A549 (cell line): ENCODE measurements at regions not wholly inside any gene's neighbourhood (a gene's known extent, or its start where the extent isn't known, plus 50 kb on each side); places are given as distances from the start of the nearest gene placed in this dataset.

ENCODE experiments used
- ATAC-seq, 2 experiments: fragments of 200-7000 bp in 1 of 2; fragments of >200 bp in 1 of 2; cut with Nextera tagmentation in 1 of 2; cut with Tn5 transposase in 1 of 2; 3 replicates each; pipeline versions ENCODE4 v1.8.0 to v1.9.1; 2018 to 2020; ENCODE audit warnings: mild to moderate bottlenecking in 1 of 2, moderate library complexity in 1 of 2
- CTCF ChIA-PET: fragments of 300-600 bp; sonication (Branson Sonifier 250); formaldehyde crosslinking; extraction: SDS; loops from one replicate; lab custom pipeline; 2021; ENCODE audit warnings: antibody characterized with exemption, inconsistent platforms; lab: Yijun Ruan, JAX
- POLR2A ChIA-PET: fragments of 350-600 bp; formaldehyde crosslinking; extraction: SDS; loops from one replicate; lab custom pipeline; 2021; ENCODE audit warnings: antibody characterized with exemption, inconsistent platforms; lab: Yijun Ruan, JAX
- DNase-seq, 2 experiments: peaks; one replicate each; pipeline versions ENCODE4 v3.0.0 to v3.0.0-alpha.2; 2011 to 2016; ENCODE audit warnings: low read depth in 1 of 2, low spot score in 1 of 2
- FAIRE-seq: peaks from 2 replicates; lab custom pipeline; 2011; peaks lifted over from hg19 to GRCh38; lab: Jason Lieb, UNC
- H3K27ac ChIP-seq, 2 experiments: fragments of >200 bp; sonication (Bioruptor Twin); formaldehyde crosslinking; 3 replicates each; pipeline ENCODE4 v1.5.1; 2016 to 2017
- H3K4me1 ChIP-seq: fragments of >200 bp; sonication (Bioruptor Twin); formaldehyde crosslinking; 3 replicates; pipeline ENCODE4 v1.6.1; 2016
- H3K4me2 ChIP-seq: fragments of >200 bp; sonication (Bioruptor Twin); formaldehyde crosslinking; 3 replicates; pipeline ENCODE4 v1.6.1; 2016
- H3K4me3 ChIP-seq: fragments of >200 bp; sonication (Bioruptor Twin); formaldehyde crosslinking; 3 replicates; pipeline ENCODE4 v1.5.1; 2016
- H3K9me3 ChIP-seq: fragments of >200 bp; sonication (Bioruptor Twin); formaldehyde crosslinking; 3 replicates; pipeline ENCODE4 v1.6.1; 2016
- CEBPB ChIP-seq, 2 experiments: fragments of >200 bp in 1 of 2; sonication (Bioruptor Twin) in 1 of 2; formaldehyde crosslinking in 1 of 2; IDR thresholded peaks; 2 replicates each; pipeline ENCODE4 v1.6.1; 2012 to 2016
- CTCF ChIP-seq: fragments of >200 bp; sonication (Bioruptor Twin); formaldehyde crosslinking; IDR thresholded peaks from 3 replicates; pipeline ENCODE4 v1.5.1; 2016
- EHF ChIP-seq: fragments of 250-450 bp; sonication (Bioruptor Pico); IDR thresholded peaks from 2 replicates; pipeline ENCODE4 v1.5.0; 2020; ENCODE audit warnings: mild to moderate bottlenecking
- ESRRA ChIP-seq: fragments of 150-350 bp; IDR thresholded peaks from 2 replicates; pipeline ENCODE4 v1.6.1; 2014; ENCODE audit warnings: mild to moderate bottlenecking, low read length, borderline replicate concordance
- FOSB ChIP-seq: fragments of 250-450 bp; sonication (Bioruptor Pico); IDR thresholded peaks from 2 replicates; pipeline ENCODE4 v1.5.0; 2020; ENCODE audit warnings: mild to moderate bottlenecking, moderate library complexity
- FOSL2 ChIP-seq, 2 experiments: fragments of 450-650 bp in 1 of 2; fragments of >200 bp in 1 of 2; sonication (Bioruptor Twin) in 1 of 2; formaldehyde crosslinking; IDR thresholded peaks; 2 replicates each; pipeline versions ENCODE4 v1.5.0 to v1.6.1; 2016 to 2020; ENCODE audit warnings: mild to moderate bottlenecking in 1 of 2, moderate library complexity in 1 of 2
- HES2 ChIP-seq: fragments of >200 bp; sonication (Bioruptor Twin); formaldehyde crosslinking; IDR thresholded peaks from 2 replicates; pipeline ENCODE4 v1.6.1; 2016
- HEYL ChIP-seq: fragments of 250-450 bp; sonication (Bioruptor Pico); IDR thresholded peaks from 2 replicates; pipeline ENCODE4 v1.8.0; 2021; ENCODE audit warnings: mild to moderate bottlenecking, moderate library complexity
- HOXA7 ChIP-seq: fragments of 250-450 bp; sonication (Bioruptor Pico); IDR thresholded peaks from 2 replicates; pipeline ENCODE4 v1.5.0; 2020; ENCODE audit warnings: mild to moderate bottlenecking, moderate library complexity
- KDM1A ChIP-seq: fragments of 200-600 bp; sonication (generic); IDR thresholded peaks from 2 replicates; pipeline ENCODE4 v1.6.1; 2016; ENCODE audit warnings: low read depth, mild to moderate bottlenecking
- MAX ChIP-seq: IDR thresholded peaks from 2 replicates; pipeline ENCODE4 v1.6.1; 2012
- MAZ ChIP-seq: fragments of 150-350 bp; IDR thresholded peaks from 2 replicates; pipeline ENCODE4 v1.6.1; 2014; ENCODE audit warnings: antibody characterized with exemption, low read depth, low read length, borderline replicate concordance
- NPAS2 ChIP-seq: fragments of 250-450 bp; sonication (Bioruptor Pico); IDR thresholded peaks from 2 replicates; pipeline ENCODE4 v1.8.0; 2022; ENCODE audit warnings: mild to moderate bottlenecking, moderate library complexity, borderline replicate concordance
- PBX3 ChIP-seq: IDR thresholded peaks from 2 replicates; pipeline ENCODE4 v1.6.1; 2012
- RAD21 ChIP-seq, 2 experiments: fragments of >200 bp in 1 of 2; sonication (Bioruptor Twin) in 1 of 2; formaldehyde crosslinking in 1 of 2; IDR thresholded peaks in 1 of 2; conservative IDR thresholded peaks in 1 of 2; 2 replicates in 1 of 2; 3 replicates in 1 of 2; pipeline ENCODE4 v1.6.1; 2012 to 2018; ENCODE audit warnings: inconsistent platforms in 1 of 2
- RCOR1 ChIP-seq: fragments of 150-350 bp; IDR thresholded peaks from 2 replicates; pipeline ENCODE4 v1.6.1; 2014; ENCODE audit warnings: antibody characterized with exemption, low read length, low read depth
- REST ChIP-seq: fragments of 200-600 bp; sonication (generic); IDR thresholded peaks from 2 replicates; pipeline ENCODE4 v1.6.1; 2016; ENCODE audit warnings: antibody characterized with exemption, mild to moderate bottlenecking, moderate library complexity
- RFX5 ChIP-seq: fragments of 450-650 bp; IDR thresholded peaks from 2 replicates; pipeline ENCODE4 v1.7.1; 2014; ENCODE audit warnings: antibody characterized with exemption, mild to moderate bottlenecking, moderate library complexity
- SMC3 ChIP-seq: fragments of >200 bp; sonication (Bioruptor Twin); formaldehyde crosslinking; IDR thresholded peaks from 3 replicates; pipeline ENCODE4 v1.6.1; 2018; ENCODE audit warnings: inconsistent platforms
- SREBF2 ChIP-seq: fragments of 450-650 bp; IDR thresholded peaks from 2 replicates; pipeline ENCODE4 v1.6.1; 2014; ENCODE audit warnings: mild to moderate bottlenecking, moderate library complexity
- TFCP2L1 ChIP-seq: fragments of 250-450 bp; sonication (Bioruptor Pico); IDR thresholded peaks from 2 replicates; pipeline ENCODE4 v1.5.0; 2021; ENCODE audit warnings: mild to moderate bottlenecking
- ZFP36 ChIP-seq: fragments of 450-650 bp; IDR thresholded peaks from 2 replicates; pipeline ENCODE4 v1.6.1; 2014; ENCODE audit warnings: borderline replicate concordance; ENCODE audit not compliant: partially characterized antibody
- ZNF302 ChIP-seq: fragments of 250-450 bp; sonication (Bioruptor Pico); IDR thresholded peaks from 2 replicates; pipeline ENCODE4 v1.9.0; 2021; ENCODE audit warnings: inconsistent platforms, mild to moderate bottlenecking, moderate library complexity
- WGBS: methylation state at CpG from one replicate; pipeline ENCODE4 v1.1.6; 2017; ENCODE audit errors: missing lambda C conversion rate; 5-methylcytosine and 5-hydroxymethylcytosine counted together

- Histone ChIP-seq H3K4me2 (no peak overlapping the region), H3K9me3 (no peaks in the 10 kb centered on the region), H3K4me1 (no peaks in the 10 kb centered on the region), H3K4me3 (no peak overlapping the region), H3K27ac (no peak overlapping the region)
- DNase-seq (no peak), ATAC-seq (no peak), FAIRE-seq (no peak)
- POLR2A ChIA-PET: no interaction called here
- TF ChIP-seq MAX (no peak), CEBPB (IDR thresholded peaks at IDR 0.05) (no peak), KDM1A (no peak), ZNF302 (no peak), HOXA7 (CRISPR knock-in tag) (no peak), SREBF2 (no peak), FOSB (CRISPR knock-in tag) (no peak), HES2 (no peak), EHF (CRISPR knock-in tag) (no peak), HEYL (CRISPR knock-in tag) (no peak), CTCF (no peak), RAD21 (conservative IDR thresholded peaks at IDR 0.05 in 1 of 2, IDR thresholded peaks at IDR 0.05 in 1 of 2) (no peak)
- CTCF ChIA-PET: no interaction called here
- 54% methylated on average over 6 of the region's 6 CpGs for WGBS
These were observed 158.0 kb upstream of the ALKAL2 start for GRCh38 chr2:445896-446295.

- Histone ChIP-seq H3K4me3 (no peak overlapping the region), H3K4me1 (no peaks in the 10 kb centered on the region), H3K9me3 (no peaks in the 10 kb centered on the region), H3K4me2 (no peak overlapping the region), H3K27ac (no peak overlapping the region)
- CTCF ChIA-PET: no interaction called here
- 65% methylated on average over 34 of the region's 39 CpGs for WGBS
- ATAC-seq: no peak
- no peak for DNase-seq
- FAIRE-seq: no peak
- TF ChIP-seq MAZ (no peak), RCOR1 (no peak), PBX3 (no peak)
- POLR2A ChIA-PET: no interaction called here
These were observed 157.3 kb upstream of the ALKAL2 start for GRCh38 chr2:444937-445884.

GRCh38 chr2:443741-444140 lies 155.8 kb upstream of the ALKAL2 start:
- POLR2A ChIA-PET: no interaction called here
- no peak overlapping the region for H3K4me3 ChIP-seq

GRCh38 chr2:443216-443615 lies 155.3 kb upstream of the ALKAL2 start:
- POLR2A ChIA-PET: no interaction called here
- 49% methylated on average over 19 of the region's 19 CpGs for WGBS
- H3K27ac ChIP-seq: no peak overlapping the region
- CTCF ChIA-PET: no interaction called here
- FAIRE-seq (no peak), ATAC-seq (no peak), DNase-seq (no peak)
- TF ChIP-seq RFX5: no peak
- no peak for TF ChIP-seq SMC3
- no peak for TF ChIP-seq REST
- no peak for TF ChIP-seq FOSL2 (IDR thresholded peaks at IDR 0.05)
- no peak for TF ChIP-seq FOSL2 (CRISPR knock-in tag; IDR thresholded peaks at IDR 0.05)
- no peak for TF ChIP-seq ESRRA
- TF ChIP-seq HES2: no peak
- no peak for TF ChIP-seq TFCP2L1
- no peak for TF ChIP-seq NPAS2 (CRISPR knock-in tag)
- no peaks in the 10 kb centered on the region for H3K9me3 ChIP-seq
- H3K4me1 ChIP-seq: no peaks in the 10 kb centered on the region
- no peak overlapping the region for H3K4me3 ChIP-seq
- H3K4me2 ChIP-seq: no peak overlapping the region

More at GRCh38 chr2:443741-444140, 155.8 kb upstream of the ALKAL2 start:
- TF ChIP-seq ZFP36 (no peak), FOSL2 (IDR thresholded peaks at IDR 0.05) (no peak), FOSL2 (CRISPR knock-in tag; IDR thresholded peaks at IDR 0.05) (no peak)
- FAIRE-seq (no peak), ATAC-seq (no peak), DNase-seq (no peak)
- no peaks in the 10 kb centered on the region for H3K4me1 ChIP-seq
- H3K4me2 ChIP-seq: no peak overlapping the region
- H3K9me3 ChIP-seq: no peaks in the 10 kb centered on the region
- no peak overlapping the region for H3K27ac ChIP-seq
- WGBS: 25% methylated on average over 6 of the region's 6 CpGs
- CTCF ChIA-PET: no interaction called here
